ENCODE measurements at regions not wholly inside any gene's neighbourhood (a gene's known extent, or its start where the extent isn't known, plus 50 kb on each side); places are given as distances from the start of the nearest gene placed in this dataset.
A peak's percentile ranks its signal among the peaks of the same experiment; 100 is the strongest.

GRCh38 chr6:4371207-4371921, 236.0 kb upstream of the ECI2 start (continued):
- peak; percentile 90 for TF ChIP-seq ZNF609 (CRISPR knock-in tag; IDR thresholded peaks at IDR 0.05; ENCODE audit: borderline replicate concordance)
- no peak for TF ChIP-seq ZNF586 (CRISPR knock-in tag; conservative IDR thresholded peaks at IDR 0.05)
- TF ChIP-seq EP400 (IDR thresholded peaks at IDR 0.05) = peak; percentile 72
- no peak for TF ChIP-seq CEBPZ (IDR thresholded peaks at IDR 0.05; ENCODE audit: borderline replicate concordance, low read depth, low read length)
- no peak for TF ChIP-seq PURB (CRISPR knock-in tag; IDR thresholded peaks at IDR 0.05; ENCODE audit: low read depth)
- no peak for TF ChIP-seq CBX8 (IDR thresholded peaks at IDR 0.05; ENCODE audit: borderline replicate concordance, extremely low read depth, low read depth, low read length, poor library complexity, severe bottlenecking)
- TF ChIP-seq TFAP4 (CRISPR knock-in tag; IDR thresholded peaks at IDR 0.05; ENCODE audit: borderline replicate concordance) = peak; percentile 59; the same call in 1 of the 2 replicates
- no peak for TF ChIP-seq TCF7L2 (IDR thresholded peaks at IDR 0.05; ENCODE audit: low read depth, low read length)
- TF ChIP-seq ZNF644 (tag; IDR thresholded peaks at IDR 0.05; ENCODE audit: low read depth) = peak; percentile 57; the same call in 1 of the 2 replicates
- no peak; a peak in 1 of 3 replicates for TF ChIP-seq CBX3 (IDR thresholded peaks at IDR 0.05; ENCODE audit: borderline replicate concordance in 1 of 2, low read length in 2 of 2)
- peak; percentile 80 for TF ChIP-seq ATF7 (IDR thresholded peaks at IDR 0.05)
- TF ChIP-seq NR4A1 (CRISPR knock-in tag; IDR thresholded peaks at IDR 0.05) = no peak
- TF ChIP-seq NR4A1 (tag; IDR thresholded peaks at IDR 0.05) = peak; percentile 50
- TF ChIP-seq VEZF1 (CRISPR knock-in tag; IDR thresholded peaks at IDR 0.05) = peak; percentile 29; the same call in 1 of the 2 replicates
- TF ChIP-seq ZZZ3 (IDR thresholded peaks at IDR 0.05) = no peak
- no peak for TF ChIP-seq NFIX (CRISPR knock-in tag; IDR thresholded peaks at IDR 0.05; ENCODE audit: low read depth)

Measured in K562 (cell line).